A549 (cell line): ENCODE measurements at regions not wholly inside any gene's neighbourhood (a gene's known extent, or its start where the extent isn't known, plus 50 kb on each side); places are given as distances from the start of the nearest gene placed in this dataset.

Source experiments
- BHLHE40 ChIP-seq: IDR thresholded peaks from 2 replicates; pipeline ENCODE4 v1.6.1; 2012; ENCODE audit warnings: low read depth, low read length, inconsistent platforms
- CEBPB ChIP-seq, 2 experiments: fragments of >200 bp in 1 of 2; sonication (Bioruptor Twin) in 1 of 2; formaldehyde crosslinking in 1 of 2; IDR thresholded peaks; 2 replicates each; pipeline ENCODE4 v1.6.1; 2012 to 2016
- CTCF ChIP-seq: fragments of >200 bp; sonication (Bioruptor Twin); formaldehyde crosslinking; IDR thresholded peaks from 3 replicates; pipeline ENCODE4 v1.5.1; 2016
- HOXA7 ChIP-seq: fragments of 250-450 bp; sonication (Bioruptor Pico); IDR thresholded peaks from 2 replicates; pipeline ENCODE4 v1.5.0; 2020; ENCODE audit warnings: mild to moderate bottlenecking, moderate library complexity
- MAFK ChIP-seq: fragments of 450-650 bp; IDR thresholded peaks from 2 replicates; pipeline ENCODE4 v1.6.1; 2014; ENCODE audit not compliant: partially characterized antibody
- MAX ChIP-seq: IDR thresholded peaks from 2 replicates; pipeline ENCODE4 v1.6.1; 2012
- MAZ ChIP-seq: fragments of 150-350 bp; IDR thresholded peaks from 2 replicates; pipeline ENCODE4 v1.6.1; 2014; ENCODE audit warnings: antibody characterized with exemption, low read depth, low read length, borderline replicate concordance
- NR3C1 ChIP-seq: fragments of >200 bp; sonication (Bioruptor Twin); formaldehyde crosslinking; IDR thresholded peaks from 3 replicates; pipeline ENCODE4 v1.6.1; 2017
- PBX3 ChIP-seq: IDR thresholded peaks from 2 replicates; pipeline ENCODE4 v1.6.1; 2012
- POLR2A ChIP-seq: IDR thresholded peaks from 2 replicates; pipeline ENCODE4 v1.6.1; 2012; ENCODE audit warnings: mild to moderate bottlenecking, low read length
- SREBF2 ChIP-seq: fragments of 450-650 bp; IDR thresholded peaks from 2 replicates; pipeline ENCODE4 v1.6.1; 2014; ENCODE audit warnings: mild to moderate bottlenecking, moderate library complexity

GRCh38 chr2:129256642-129257041, 722.8 kb upstream of the RAB6C start:
- TF ChIP-seq MAZ (no peak), CTCF (no peak), CEBPB (IDR thresholded peaks at IDR 0.05) (no peak), BHLHE40 (no peak), NR3C1 (no peak), POLR2A (no peak), MAFK (no peak), PBX3 (no peak), SREBF2 (no peak), MAX (no peak), HOXA7 (CRISPR knock-in tag) (no peak)
